ENCODE measurements at regions not wholly inside any gene's neighbourhood (a gene's known extent, or its start where the extent isn't known, plus 50 kb on each side); places are given as distances from the start of the nearest gene placed in this dataset.

DNA sequence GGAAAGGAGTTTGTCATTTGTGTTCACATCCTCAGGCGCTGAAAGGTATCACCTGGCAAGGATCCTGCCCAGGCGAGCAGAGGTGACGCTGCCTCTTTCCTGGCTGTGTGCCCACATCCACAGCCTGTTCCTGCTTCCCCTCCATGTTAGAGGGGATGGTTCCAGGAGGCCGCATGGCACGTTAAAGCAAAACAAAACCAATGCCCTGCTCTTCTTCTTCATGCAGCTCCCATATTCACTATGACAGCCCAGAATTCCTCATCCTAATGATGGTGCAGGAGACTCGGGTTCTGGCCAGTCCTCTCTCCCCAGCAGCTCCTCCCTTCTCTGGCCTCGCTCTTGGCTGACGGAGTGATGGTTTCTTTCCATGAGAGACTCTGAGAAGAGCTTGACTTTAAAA lies 678.5 kb upstream of the ANKRD30A start:
- no peaks in the 10 kb centered on the region for H3K4me1 ChIP-seq (replicated peaks; ENCODE audit: insufficient read depth)
- H3K9me3 ChIP-seq (ENCODE audit: insufficient read depth, low read depth): no peaks in the 10 kb centered on the region
- H3K27ac ChIP-seq: no peak overlapping the region
- H3F3A ChIP-seq (ENCODE audit: insufficient read depth, low read depth): no peaks in the 10 kb centered on the region
- DNase-seq: no peak
- no peaks in the 10 kb centered on the region for H3K27me3 ChIP-seq (ENCODE audit: insufficient read depth, low read depth)
- ChIA-PET CTCF (no interaction called here), POLR2A (ENCODE audit: unreplicated experiment) (no interaction called here)
- no peaks in the 10 kb centered on the region for H4K20me1 ChIP-seq (ENCODE audit: insufficient read depth)
- intact Hi-C loops (cut with micrococcal nuclease; ENCODE audit: unreplicated experiment): no loop called here
- no peak overlapping the region for H3K4me2 ChIP-seq
- no peaks in the 10 kb centered on the region for H3K9me2 ChIP-seq (ENCODE audit: insufficient read depth)
- H3K79me2 ChIP-seq (ENCODE audit: low read depth): no peaks in the 10 kb centered on the region
- no peak for TF ChIP-seq EZH2 (IDR thresholded peaks at IDR 0.05; ENCODE audit: low read depth)
- TF ChIP-seq, protein P1, sequence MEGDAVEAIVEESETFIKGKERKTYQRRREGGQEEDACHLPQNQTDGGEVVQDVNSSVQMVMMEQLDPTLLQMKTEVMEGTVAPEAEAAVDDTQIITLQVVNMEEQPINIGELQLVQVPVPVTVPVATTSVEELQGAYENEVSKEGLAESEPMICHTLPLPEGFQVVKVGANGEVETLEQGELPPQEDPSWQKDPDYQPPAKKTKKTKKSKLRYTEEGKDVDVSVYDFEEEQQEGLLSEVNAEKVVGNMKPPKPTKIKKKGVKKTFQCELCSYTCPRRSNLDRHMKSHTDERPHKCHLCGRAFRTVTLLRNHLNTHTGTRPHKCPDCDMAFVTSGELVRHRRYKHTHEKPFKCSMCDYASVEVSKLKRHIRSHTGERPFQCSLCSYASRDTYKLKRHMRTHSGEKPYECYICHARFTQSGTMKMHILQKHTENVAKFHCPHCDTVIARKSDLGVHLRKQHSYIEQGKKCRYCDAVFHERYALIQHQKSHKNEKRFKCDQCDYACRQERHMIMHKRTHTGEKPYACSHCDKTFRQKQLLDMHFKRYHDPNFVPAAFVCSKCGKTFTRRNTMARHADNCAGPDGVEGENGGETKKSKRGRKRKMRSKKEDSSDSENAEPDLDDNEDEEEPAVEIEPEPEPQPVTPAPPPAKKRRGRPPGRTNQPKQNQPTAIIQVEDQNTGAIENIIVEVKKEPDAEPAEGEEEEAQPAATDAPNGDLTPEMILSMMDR (conservative IDR thresholded peaks at IDR 0.05): no peak
- no peaks in the 10 kb centered on the region for H3K36me3 ChIP-seq (ENCODE audit: low read depth)
- no peak overlapping the region for H2AFZ ChIP-seq
- no peak overlapping the region for H3K4me3 ChIP-seq
- no TSS peak for BruUV-seq (replicated peaks)

DNA sequence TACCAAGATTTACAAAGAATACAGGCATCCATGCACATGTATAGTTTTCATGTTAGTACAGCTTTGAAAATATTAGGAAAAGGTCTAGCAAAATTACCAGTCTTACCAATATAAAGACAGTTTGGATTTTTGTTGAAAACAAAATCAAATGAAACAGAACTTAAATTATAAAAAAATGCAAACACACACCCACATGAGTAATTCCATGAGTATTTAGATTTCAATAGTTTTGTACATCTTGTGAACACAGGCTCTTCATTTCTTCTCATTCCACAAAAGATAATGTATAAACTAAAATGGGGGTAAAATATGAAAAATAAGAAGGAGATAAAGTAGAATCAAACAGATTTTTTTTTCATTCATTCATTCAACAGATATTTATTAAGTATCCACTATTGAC lies 682.2 kb upstream of the ANKRD30A start:
- no peaks in the 10 kb centered on the region for H3F3A ChIP-seq (ENCODE audit: insufficient read depth, low read depth)
- intact Hi-C loops (cut with micrococcal nuclease; ENCODE audit: unreplicated experiment): no loop called here
- H3K36me3 ChIP-seq (ENCODE audit: low read depth): no peaks in the 10 kb centered on the region
- H3K27ac ChIP-seq: no peak overlapping the region
- TF ChIP-seq, protein P1 (conservative IDR thresholded peaks at IDR 0.05): no peak
- TF ChIP-seq EZH2 (IDR thresholded peaks at IDR 0.05; ENCODE audit: low read depth): no peak
- no peaks in the 10 kb centered on the region for H4K20me1 ChIP-seq (ENCODE audit: insufficient read depth)
- H3K9me3 ChIP-seq (ENCODE audit: insufficient read depth, low read depth): no peaks in the 10 kb centered on the region
- H3K27me3 ChIP-seq (ENCODE audit: insufficient read depth, low read depth): no peaks in the 10 kb centered on the region
- no peak overlapping the region for H2AFZ ChIP-seq
- no peak for DNase-seq
- no peaks in the 10 kb centered on the region for H3K9me2 ChIP-seq (ENCODE audit: insufficient read depth)
- no TSS peak for BruUV-seq (replicated peaks)
- POLR2A ChIA-PET (ENCODE audit: unreplicated experiment): no interaction called here
- no peaks in the 10 kb centered on the region for H3K79me2 ChIP-seq (ENCODE audit: low read depth)
- no peak overlapping the region for H3K4me2 ChIP-seq
- no peaks in the 10 kb centered on the region for H3K4me1 ChIP-seq (replicated peaks; ENCODE audit: insufficient read depth)
- no peak overlapping the region for H3K4me3 ChIP-seq
- CTCF ChIA-PET: no interaction called here

DNA sequence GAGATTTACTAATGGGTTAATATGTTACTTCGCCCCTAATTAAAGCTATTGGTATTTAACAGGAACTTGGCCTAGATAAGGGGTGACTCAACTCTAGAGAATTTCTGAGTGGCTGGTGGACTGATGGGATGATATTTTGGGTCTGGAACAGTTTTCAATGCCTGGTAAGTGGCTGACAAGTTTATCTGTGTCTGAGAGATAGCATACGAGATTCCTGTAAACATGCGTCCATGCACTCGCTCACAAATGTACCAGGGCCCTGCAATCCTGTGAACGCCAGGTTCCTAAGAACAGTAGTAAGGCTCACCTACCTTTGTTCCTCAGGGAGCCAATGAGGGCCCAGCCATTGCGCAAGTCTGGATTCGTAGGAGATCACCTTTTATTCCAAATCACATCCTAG lies 683.8 kb upstream of the ANKRD30A start:
- no peak overlapping the region for H2AFZ ChIP-seq
- no peaks in the 10 kb centered on the region for H3K9me2 ChIP-seq (ENCODE audit: insufficient read depth)
- no peak overlapping the region for H3K4me3 ChIP-seq
- H3K9me3 ChIP-seq (ENCODE audit: insufficient read depth, low read depth): no peaks in the 10 kb centered on the region
- H3K4me2 ChIP-seq: no peak overlapping the region
- ChIA-PET CTCF (no interaction called here), POLR2A (ENCODE audit: unreplicated experiment) (interaction anchor here (0.6 kb wide), 1 partner anchor 392 kb away, joined by 3 read pairs; no protein-coding TSS in a partner anchor)
- no peaks in the 10 kb centered on the region for H4K20me1 ChIP-seq (ENCODE audit: insufficient read depth)
- BruUV-seq (replicated peaks): no TSS peak
- no peaks in the 10 kb centered on the region for H3K4me1 ChIP-seq (replicated peaks; ENCODE audit: insufficient read depth)
- H3K27me3 ChIP-seq (ENCODE audit: insufficient read depth, low read depth): no peaks in the 10 kb centered on the region
- H3K27ac ChIP-seq: no peak overlapping the region
- no peak for TF ChIP-seq EZH2 (IDR thresholded peaks at IDR 0.05; ENCODE audit: low read depth)
- H3F3A ChIP-seq (ENCODE audit: insufficient read depth, low read depth): no peaks in the 10 kb centered on the region
- H3K79me2 ChIP-seq (ENCODE audit: low read depth): no peaks in the 10 kb centered on the region
- intact Hi-C loops (cut with micrococcal nuclease; ENCODE audit: unreplicated experiment): no loop called here
- no peak for DNase-seq
- no peaks in the 10 kb centered on the region for H3K36me3 ChIP-seq (ENCODE audit: low read depth)

DNA sequence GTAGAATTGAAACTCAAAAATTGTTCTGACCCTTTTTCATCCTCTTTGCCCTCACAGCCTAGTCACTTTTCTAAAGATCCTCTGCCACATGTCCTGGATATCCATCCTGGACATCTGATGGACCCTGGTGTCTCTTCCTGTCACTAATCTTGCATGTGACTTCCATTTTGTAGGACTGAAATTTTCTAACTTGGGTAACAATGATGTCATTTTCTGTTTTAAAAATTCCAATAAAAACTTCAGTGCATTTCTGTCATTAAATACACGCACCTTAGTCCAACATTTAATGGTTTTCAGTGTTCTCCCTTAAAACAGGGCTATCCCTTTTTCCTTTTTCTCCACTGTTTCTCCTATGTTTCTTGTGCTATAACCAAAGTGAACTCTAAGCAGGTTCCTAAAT lies 684.9 kb upstream of the ANKRD30A start:
- Histone ChIP-seq H3K4me3 (no peak overlapping the region), H4K20me1 (ENCODE audit: insufficient read depth) (no peaks in the 10 kb centered on the region), H2AFZ (no peak overlapping the region), H3K27me3 (ENCODE audit: insufficient read depth, low read depth) (no peaks in the 10 kb centered on the region), H3K27ac (no peak overlapping the region), H3K9me3 (ENCODE audit: insufficient read depth, low read depth) (no peaks in the 10 kb centered on the region), H3K79me2 (ENCODE audit: low read depth) (no peaks in the 10 kb centered on the region), H3F3A (ENCODE audit: insufficient read depth, low read depth) (no peaks in the 10 kb centered on the region), H3K4me2 (no peak overlapping the region), H3K36me3 (ENCODE audit: low read depth) (no peaks in the 10 kb centered on the region), H3K4me1 (replicated peaks; ENCODE audit: insufficient read depth) (no peaks in the 10 kb centered on the region), H3K9me2 (ENCODE audit: insufficient read depth) (no peaks in the 10 kb centered on the region)
- CTCF ChIA-PET: no interaction called here
- BruUV-seq (replicated peaks): no TSS peak
- POLR2A ChIA-PET (ENCODE audit: unreplicated experiment): no interaction called here
- intact Hi-C loops (cut with micrococcal nuclease; ENCODE audit: unreplicated experiment): no loop called here
- TF ChIP-seq, protein P1 (conservative IDR thresholded peaks at IDR 0.05): no peak
- TF ChIP-seq EZH2 (IDR thresholded peaks at IDR 0.05; ENCODE audit: low read depth): no peak
- DNase-seq: no peak
